ENCODE measurements at regions not wholly inside any gene's neighbourhood (a gene's known extent, or its start where the extent isn't known, plus 50 kb on each side); places are given as distances from the start of the nearest gene placed in this dataset.
A peak's percentile ranks its signal among the peaks of the same experiment; 100 is the strongest.

DNA sequence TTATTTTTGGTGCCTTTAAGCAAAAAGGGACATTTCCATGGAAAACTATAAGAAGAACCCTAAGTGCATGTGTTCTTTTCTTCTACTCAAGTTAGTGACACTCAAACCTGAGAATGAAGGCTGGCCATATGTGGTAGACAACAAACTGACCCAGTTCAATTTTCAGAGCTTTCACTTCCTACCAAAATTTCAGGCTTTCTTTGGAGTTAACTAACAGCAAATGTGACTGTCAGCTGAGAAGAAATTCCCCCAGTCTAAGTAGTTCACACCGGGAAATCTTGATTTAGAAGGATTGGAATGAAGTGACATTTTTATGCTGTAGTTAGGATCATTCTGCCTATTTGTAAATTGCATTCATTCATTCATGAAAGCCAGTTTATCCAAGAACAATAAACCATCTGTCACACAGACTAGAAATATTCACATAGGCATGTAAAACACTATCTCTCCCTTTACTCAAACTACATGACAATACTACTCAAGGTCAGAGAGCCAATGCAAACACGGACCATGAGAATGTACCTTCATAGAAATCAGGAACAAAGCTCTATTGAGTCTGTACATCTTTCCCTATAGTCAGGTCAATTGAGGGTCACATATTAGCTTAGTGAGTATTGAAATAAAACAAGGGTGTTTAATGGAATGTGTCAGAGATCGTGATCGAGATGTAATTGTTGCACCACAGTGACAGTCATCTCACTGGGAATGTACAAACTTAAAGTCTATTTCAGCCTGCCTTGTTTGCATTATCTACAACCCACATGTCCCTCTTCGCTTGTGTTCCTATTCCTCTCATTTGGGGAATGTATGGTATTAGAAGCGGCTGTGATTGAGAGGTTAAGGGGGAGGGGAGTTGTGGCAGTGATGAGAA is 113.8 kb upstream of the TGFBR2 start (continued):
- TF ChIP-seq ZNF462 (CRISPR knock-in tag; IDR thresholded peaks at IDR 0.05) (no peak), JUNB (IDR thresholded peaks at IDR 0.05; ENCODE audit: unreplicated experiment) (no peak), ZNF114 (CRISPR knock-in tag; IDR thresholded peaks at IDR 0.05) (no peak)

GRCh38 chr3:30493911-30494311 is 112.5 kb upstream of the TGFBR2 start:
- Histone ChIP-seq H3K4me3 (no peak overlapping the region), H4K20me1 (replicated peaks; ENCODE audit: insufficient read depth) (no peaks in the 10 kb centered on the region), H3K27ac (ENCODE audit: low read depth) (no peak overlapping the region), H3K9me2 (ENCODE audit: insufficient read depth) (peaks cover 5% of the 10 kb centered on the region; the same call in 1 of the 2 replicates), H3K79me2 (replicated peaks; ENCODE audit: insufficient read depth) (no peaks in the 10 kb centered on the region), H3K4me2 (no peak overlapping the region), H3K27me3 (ENCODE audit: insufficient read depth) (no peaks in the 10 kb centered on the region), H2AFZ (peak overlapping the region; percentile 52; the same call in 1 of the 2 replicates), H3K4me1 (ENCODE audit: insufficient read depth) (peaks cover 20% of the 10 kb centered on the region), H3F3A (replicated peaks; ENCODE audit: low read depth) (no peaks in the 10 kb centered on the region), H3K36me3 (ENCODE audit: insufficient read depth) (no peaks in the 10 kb centered on the region)
- H3K27me3 Mint-ChIP-seq (ENCODE audit: insufficient read depth, low read depth, poor library complexity) = no peaks in the 10 kb centered on the region
- H3K36me3 Mint-ChIP-seq (ENCODE audit: low read depth) = no peaks in the 10 kb centered on the region
- ATAC-seq = no peak
- H3K4me3 Mint-ChIP-seq = no peak overlapping the region
- no peak for DNase-seq (ENCODE audit: low spot score)
- no peak overlapping the region for H3K27ac Mint-ChIP-seq
- peaks cover 23% of the 10 kb centered on the region; the same call in 2 of the 3 replicates for H3K4me1 Mint-ChIP-seq
- H3K9me3 Mint-ChIP-seq = no peaks in the 10 kb centered on the region
- TF ChIP-seq REST (IDR thresholded peaks at IDR 0.05; ENCODE audit: unreplicated experiment) (no peak), NANOG (IDR thresholded peaks at IDR 0.05; ENCODE audit: borderline replicate concordance) (no peak), ETS1 (IDR thresholded peaks at IDR 0.05) (no peak), CREB1 (CRISPR knock-in tag; IDR thresholded peaks at IDR 0.05; ENCODE audit: low read depth) (no peak), EZH2phosphoT487 (IDR thresholded peaks at IDR 0.05; ENCODE audit: unreplicated experiment) (no peak), POLR2AphosphoS5 (IDR thresholded peaks at IDR 0.05; ENCODE audit: low read depth) (no peak)

Data from GM23338 (cell line).